ENCODE measurements at regions not wholly inside any gene's neighbourhood (a gene's known extent, or its start where the extent isn't known, plus 50 kb on each side); places are given as distances from the start of the nearest gene placed in this dataset.

DNA sequence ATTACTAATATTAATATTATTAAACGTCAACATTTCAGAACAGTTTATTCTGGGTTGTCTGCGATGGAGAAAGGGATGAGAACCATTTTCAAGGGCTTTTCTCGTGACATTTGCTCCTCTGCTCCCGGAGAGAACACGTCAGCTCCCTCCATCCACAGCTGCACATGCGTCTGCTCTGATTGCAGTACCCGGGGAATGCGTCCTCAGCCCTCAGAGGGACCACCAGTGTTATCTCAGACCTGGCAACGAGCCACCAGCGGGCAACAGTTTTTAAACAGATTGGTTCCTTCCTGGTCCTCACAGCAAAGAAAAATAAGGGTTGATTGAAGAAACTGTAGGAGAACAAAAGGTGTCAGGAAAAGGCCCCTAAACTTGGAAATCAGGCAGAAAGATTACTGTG, 202.2 kb upstream of the ADAMTS9 start:
- DNase-seq (ENCODE audit: low read depth), result no peak
- H3K4me3 ChIP-seq (ENCODE audit: low read length), result no peak overlapping the region
- TF ChIP-seq, protein P1, sequence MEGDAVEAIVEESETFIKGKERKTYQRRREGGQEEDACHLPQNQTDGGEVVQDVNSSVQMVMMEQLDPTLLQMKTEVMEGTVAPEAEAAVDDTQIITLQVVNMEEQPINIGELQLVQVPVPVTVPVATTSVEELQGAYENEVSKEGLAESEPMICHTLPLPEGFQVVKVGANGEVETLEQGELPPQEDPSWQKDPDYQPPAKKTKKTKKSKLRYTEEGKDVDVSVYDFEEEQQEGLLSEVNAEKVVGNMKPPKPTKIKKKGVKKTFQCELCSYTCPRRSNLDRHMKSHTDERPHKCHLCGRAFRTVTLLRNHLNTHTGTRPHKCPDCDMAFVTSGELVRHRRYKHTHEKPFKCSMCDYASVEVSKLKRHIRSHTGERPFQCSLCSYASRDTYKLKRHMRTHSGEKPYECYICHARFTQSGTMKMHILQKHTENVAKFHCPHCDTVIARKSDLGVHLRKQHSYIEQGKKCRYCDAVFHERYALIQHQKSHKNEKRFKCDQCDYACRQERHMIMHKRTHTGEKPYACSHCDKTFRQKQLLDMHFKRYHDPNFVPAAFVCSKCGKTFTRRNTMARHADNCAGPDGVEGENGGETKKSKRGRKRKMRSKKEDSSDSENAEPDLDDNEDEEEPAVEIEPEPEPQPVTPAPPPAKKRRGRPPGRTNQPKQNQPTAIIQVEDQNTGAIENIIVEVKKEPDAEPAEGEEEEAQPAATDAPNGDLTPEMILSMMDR (IDR thresholded peaks at IDR 0.05; ENCODE audit: insufficient read depth, low read depth, low read length, missing control alignments), result no peak

DNA sequence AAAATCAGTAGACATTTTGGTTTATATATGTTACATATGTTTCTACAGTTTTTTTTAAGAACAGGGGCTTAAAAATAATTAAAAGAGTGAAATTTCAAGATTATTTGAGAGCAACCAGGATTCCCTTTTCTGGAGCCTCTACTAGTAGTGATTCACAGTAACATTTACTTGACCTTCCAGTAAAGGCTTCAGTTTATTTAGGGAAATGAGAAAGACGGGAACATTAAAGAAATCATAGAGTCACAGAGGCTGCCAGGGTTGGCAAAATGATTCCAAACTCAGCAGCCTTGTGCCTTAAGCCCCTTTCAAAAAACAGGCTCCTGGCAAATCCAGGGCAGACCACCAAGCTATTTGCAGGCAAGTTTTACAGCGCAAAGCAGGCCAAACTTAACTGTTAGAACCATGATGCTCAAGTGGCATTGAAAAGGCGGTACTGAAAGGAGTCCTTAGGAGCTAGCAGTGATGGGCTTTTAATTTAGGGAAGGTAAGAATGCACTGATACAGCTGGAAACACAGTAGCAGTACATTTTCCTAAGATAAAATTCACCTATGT, 201.1 kb upstream of the ADAMTS9 start:
- DNase-seq (ENCODE audit: low read depth), result no peak
- TF ChIP-seq, protein P1 (IDR thresholded peaks at IDR 0.05; ENCODE audit: insufficient read depth, low read depth, low read length, missing control alignments), result no peak
- no peak overlapping the region for H3K4me3 ChIP-seq (ENCODE audit: low read length)

DNA sequence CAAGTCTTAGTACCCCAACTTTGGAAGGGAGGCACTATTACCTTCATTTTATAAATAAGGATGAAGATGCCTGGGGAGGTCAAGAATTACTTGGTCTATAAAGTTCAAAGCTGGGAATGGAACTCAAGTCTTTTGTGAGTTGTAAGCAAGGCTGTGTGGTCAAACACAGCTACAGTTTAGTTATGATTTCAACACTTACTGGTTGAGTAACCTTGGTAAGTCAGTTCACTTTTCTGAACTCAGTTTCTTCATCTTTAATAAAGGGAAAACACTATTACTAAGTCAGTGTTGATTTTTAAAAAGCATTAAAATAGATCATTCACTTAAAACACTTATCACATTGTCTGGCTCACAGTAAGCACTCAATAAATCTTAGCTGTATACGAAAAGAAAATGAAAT, 200.4 kb upstream of the ADAMTS9 start:
- TF ChIP-seq, protein P1 (IDR thresholded peaks at IDR 0.05; ENCODE audit: insufficient read depth, low read depth, low read length, missing control alignments), result no peak
- no peak for DNase-seq (ENCODE audit: low read depth)
- no peak overlapping the region for H3K4me3 ChIP-seq (ENCODE audit: low read length)

DNA sequence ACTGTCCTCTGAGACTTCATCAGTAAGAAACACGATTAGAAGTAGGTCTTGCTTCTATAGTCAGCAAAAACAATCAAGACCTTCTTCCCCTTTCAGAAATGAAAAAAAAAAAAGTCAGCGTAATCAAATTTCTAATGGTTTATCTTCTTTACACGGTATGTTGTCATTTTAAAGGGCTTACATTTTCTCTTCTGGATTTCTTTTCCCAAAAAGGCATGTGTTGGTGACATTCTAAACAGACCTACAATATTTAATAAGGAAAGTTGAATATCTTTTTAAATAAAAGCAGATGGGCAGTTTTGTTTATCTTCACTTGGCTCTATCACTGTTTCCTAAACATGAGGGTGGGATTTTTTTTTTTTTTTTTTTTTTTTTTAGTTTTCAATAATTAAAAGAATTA, 197.3 kb upstream of the ADAMTS9 start:
- TF ChIP-seq, protein P1 (IDR thresholded peaks at IDR 0.05; ENCODE audit: insufficient read depth, low read depth, low read length, missing control alignments), result no peak
- no peak overlapping the region for H3K4me3 ChIP-seq (ENCODE audit: low read length)
- DNase-seq (ENCODE audit: low read depth), result no peak

DNA sequence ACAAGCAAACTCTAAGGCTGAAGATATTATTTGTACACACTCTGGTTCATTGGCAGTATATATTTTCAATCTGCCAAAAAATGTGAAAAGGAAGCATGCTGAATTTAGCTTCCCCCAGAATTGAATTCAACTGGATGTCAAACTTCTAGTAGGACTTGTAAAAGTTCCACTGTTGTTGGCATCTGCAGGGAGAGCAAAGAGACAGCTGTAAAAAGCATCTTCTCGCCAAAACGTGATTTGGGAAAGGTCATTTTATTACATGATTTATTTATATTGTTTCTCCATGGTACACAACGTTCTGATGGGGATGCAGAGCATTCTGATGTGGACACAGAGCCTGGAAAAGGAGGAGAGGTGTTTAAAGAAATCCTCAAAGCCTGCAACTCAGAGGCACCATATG, 196.7 kb upstream of the ADAMTS9 start:
- no peak overlapping the region for H3K4me3 ChIP-seq (ENCODE audit: low read length)
- TF ChIP-seq, protein P1 (IDR thresholded peaks at IDR 0.05; ENCODE audit: insufficient read depth, low read depth, low read length, missing control alignments), result no peak
- no peak for DNase-seq (ENCODE audit: low read depth)

DNA sequence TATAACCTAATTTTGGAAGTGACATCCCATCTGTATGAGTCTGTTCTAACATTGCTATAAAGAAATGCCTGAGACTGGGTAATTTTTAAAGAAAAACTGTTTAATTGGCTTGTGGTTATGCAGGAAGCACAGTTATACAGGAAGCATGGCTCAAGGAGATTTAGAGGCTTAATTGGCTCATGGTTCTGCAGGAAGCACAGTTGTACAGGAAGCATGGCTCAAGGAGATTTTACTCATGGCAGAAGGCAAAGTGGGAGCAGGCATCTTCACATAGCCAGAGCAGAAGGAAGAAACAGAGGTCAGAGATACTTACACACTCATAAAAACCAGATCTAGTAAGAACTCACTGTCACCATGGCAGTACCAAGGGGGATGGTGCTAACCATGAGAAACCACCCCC, 193.1 kb upstream of the ADAMTS9 start:
- TF ChIP-seq, protein P1 (IDR thresholded peaks at IDR 0.05; ENCODE audit: insufficient read depth, low read depth, low read length, missing control alignments), result no peak
- DNase-seq (ENCODE audit: low read depth), result no peak
- no peak overlapping the region for H3K4me3 ChIP-seq (ENCODE audit: low read length)

DNA sequence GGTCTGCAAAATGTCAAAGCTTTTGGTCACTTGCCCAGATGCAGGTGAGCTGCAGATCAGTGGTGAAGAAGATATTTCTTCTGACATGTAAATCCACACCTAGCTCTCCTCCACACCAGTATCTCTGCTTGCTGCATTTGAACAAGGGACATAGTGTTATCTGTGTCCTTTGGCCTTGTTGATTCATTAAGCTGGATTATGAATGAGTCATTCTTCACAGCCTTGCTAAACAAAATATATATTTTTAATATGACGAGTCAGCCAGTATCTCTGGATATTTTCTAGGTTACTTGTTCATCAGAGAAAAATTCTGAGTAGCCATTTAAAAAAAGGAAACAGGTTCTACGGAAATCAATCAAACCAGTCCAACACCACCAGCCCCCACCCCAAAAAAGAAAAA, 190.6 kb upstream of the ADAMTS9 start:
- no peak overlapping the region for H3K4me3 ChIP-seq (ENCODE audit: low read length)
- DNase-seq (ENCODE audit: low read depth), result peak; percentile 65
- TF ChIP-seq, protein P1 (IDR thresholded peaks at IDR 0.05; ENCODE audit: insufficient read depth, low read depth, low read length, missing control alignments), result no peak
